ENCODE measurements at regions not wholly inside any gene's neighbourhood (a gene's known extent, or its start where the extent isn't known, plus 50 kb on each side); places are given as distances from the start of the nearest gene placed in this dataset.

DNA sequence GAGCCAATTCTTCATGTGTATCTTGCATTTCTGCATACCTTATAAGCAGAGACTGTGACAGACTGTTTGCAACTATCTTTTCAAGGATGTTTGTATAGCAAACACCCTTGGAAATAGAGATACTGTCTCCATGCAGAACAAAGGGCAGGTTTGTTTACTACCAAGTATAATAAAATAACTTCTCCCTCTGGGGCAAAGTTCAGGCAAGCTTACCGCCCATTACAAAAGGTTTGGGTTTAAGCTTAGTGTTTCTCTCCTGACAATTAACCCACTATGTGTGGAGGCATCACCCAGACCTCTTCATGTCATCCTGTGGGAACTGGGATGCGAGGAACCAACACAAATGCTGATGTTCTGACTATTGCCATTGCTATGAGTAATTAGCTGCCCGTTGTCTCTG lies 479.1 kb upstream of the ZMIZ1 start:
- H3K9me3 ChIP-seq (ENCODE audit: control insufficient read depth, insufficient read depth, low read depth, low read length), result no peaks in the 10 kb centered on the region
- no peak for TF ChIP-seq EZH2 (IDR thresholded peaks at IDR 0.05; ENCODE audit: low read length, missing control alignments)
- TF ChIP-seq, protein P1, sequence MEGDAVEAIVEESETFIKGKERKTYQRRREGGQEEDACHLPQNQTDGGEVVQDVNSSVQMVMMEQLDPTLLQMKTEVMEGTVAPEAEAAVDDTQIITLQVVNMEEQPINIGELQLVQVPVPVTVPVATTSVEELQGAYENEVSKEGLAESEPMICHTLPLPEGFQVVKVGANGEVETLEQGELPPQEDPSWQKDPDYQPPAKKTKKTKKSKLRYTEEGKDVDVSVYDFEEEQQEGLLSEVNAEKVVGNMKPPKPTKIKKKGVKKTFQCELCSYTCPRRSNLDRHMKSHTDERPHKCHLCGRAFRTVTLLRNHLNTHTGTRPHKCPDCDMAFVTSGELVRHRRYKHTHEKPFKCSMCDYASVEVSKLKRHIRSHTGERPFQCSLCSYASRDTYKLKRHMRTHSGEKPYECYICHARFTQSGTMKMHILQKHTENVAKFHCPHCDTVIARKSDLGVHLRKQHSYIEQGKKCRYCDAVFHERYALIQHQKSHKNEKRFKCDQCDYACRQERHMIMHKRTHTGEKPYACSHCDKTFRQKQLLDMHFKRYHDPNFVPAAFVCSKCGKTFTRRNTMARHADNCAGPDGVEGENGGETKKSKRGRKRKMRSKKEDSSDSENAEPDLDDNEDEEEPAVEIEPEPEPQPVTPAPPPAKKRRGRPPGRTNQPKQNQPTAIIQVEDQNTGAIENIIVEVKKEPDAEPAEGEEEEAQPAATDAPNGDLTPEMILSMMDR (conservative IDR thresholded peaks at IDR 0.05 in 1 of 2, IDR thresholded peaks at IDR 0.05 in 1 of 2; ENCODE audit: low read depth in 1 of 2, low read length in 2 of 2), result no peak
- no peak overlapping the region for H2AFZ ChIP-seq (ENCODE audit: low read length)
- peaks cover 3% of the 10 kb centered on the region for H4K20me1 ChIP-seq (ENCODE audit: control insufficient read depth, extremely low read depth, insufficient read depth, low read length)
- no peak for DNase-seq (ENCODE audit: low read depth in 2 of 2)
- no peaks in the 10 kb centered on the region for H3K36me3 ChIP-seq (ENCODE audit: control insufficient read depth, insufficient read depth, low read length)
- H3K27me3 ChIP-seq (ENCODE audit: control insufficient read depth, insufficient read depth, low read length), result peaks cover 3% of the 10 kb centered on the region
- peaks cover 2% of the 10 kb centered on the region for H3K4me1 ChIP-seq (ENCODE audit: control insufficient read depth, extremely low read depth, insufficient read depth, low read length)
- no peak overlapping the region for H3K9ac ChIP-seq (ENCODE audit: insufficient read depth, low read length)
- no peaks in the 10 kb centered on the region for H3K79me2 ChIP-seq (ENCODE audit: control insufficient read depth, insufficient read depth, low read length)
- no peak overlapping the region for H3K4me3 ChIP-seq (replicated peaks in 1 of 4; ENCODE audit: control extremely low read depth in 1 of 4, insufficient read depth in 1 of 4, low read depth in 3 of 4, low read length in 4 of 4)
- no peak overlapping the region for H3K27ac ChIP-seq (ENCODE audit: insufficient read depth, low read length)
- no peak overlapping the region for H3K4me2 ChIP-seq (ENCODE audit: extremely low read depth, insufficient read depth, low read length)

DNA sequence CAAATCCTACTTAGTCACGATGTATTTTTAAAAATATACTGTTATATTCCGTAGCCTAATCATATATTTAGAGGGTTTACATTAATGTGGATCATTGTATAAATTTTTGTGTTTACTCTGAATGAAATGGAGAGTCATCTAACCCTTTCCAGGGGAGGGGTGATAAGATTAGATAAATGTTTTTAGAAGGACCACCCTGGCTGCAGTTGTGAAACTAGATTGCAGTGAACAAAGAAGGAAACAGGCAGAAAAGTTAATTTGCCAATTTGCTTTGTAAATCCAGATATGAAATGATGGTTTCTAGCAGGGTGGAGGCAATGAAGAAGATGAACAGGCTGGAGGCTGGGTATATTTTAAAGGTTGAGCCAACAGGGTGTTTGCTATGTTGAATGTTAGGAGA lies 477.7 kb upstream of the ZMIZ1 start:
- Histone ChIP-seq H3K36me3 (ENCODE audit: control insufficient read depth, insufficient read depth, low read length) (no peaks in the 10 kb centered on the region), H3K9ac (ENCODE audit: insufficient read depth, low read length) (no peak overlapping the region), H3K27ac (ENCODE audit: insufficient read depth, low read length) (no peak overlapping the region), H4K20me1 (ENCODE audit: control insufficient read depth, extremely low read depth, insufficient read depth, low read length) (no peaks in the 10 kb centered on the region), H3K4me1 (ENCODE audit: control insufficient read depth, extremely low read depth, insufficient read depth, low read length) (peaks cover 2% of the 10 kb centered on the region), H3K4me2 (ENCODE audit: extremely low read depth, insufficient read depth, low read length) (no peak overlapping the region), H3K79me2 (ENCODE audit: control insufficient read depth, insufficient read depth, low read length) (no peaks in the 10 kb centered on the region), H3K9me3 (ENCODE audit: control insufficient read depth, insufficient read depth, low read depth, low read length) (no peaks in the 10 kb centered on the region), H3K4me3 (replicated peaks in 1 of 4; ENCODE audit: control extremely low read depth in 1 of 4, insufficient read depth in 1 of 4, low read depth in 3 of 4, low read length in 4 of 4) (no peak overlapping the region), H3K27me3 (ENCODE audit: control insufficient read depth, insufficient read depth, low read length) (peaks cover 3% of the 10 kb centered on the region), H2AFZ (ENCODE audit: low read length) (no peak overlapping the region)
- DNase-seq (ENCODE audit: low read depth in 2 of 2), result no peak
- no peak for TF ChIP-seq EZH2 (IDR thresholded peaks at IDR 0.05; ENCODE audit: low read length, missing control alignments)
- TF ChIP-seq, protein P1 (conservative IDR thresholded peaks at IDR 0.05 in 1 of 2, IDR thresholded peaks at IDR 0.05 in 1 of 2; ENCODE audit: low read depth in 1 of 2, low read length in 2 of 2), result no peak

DNA sequence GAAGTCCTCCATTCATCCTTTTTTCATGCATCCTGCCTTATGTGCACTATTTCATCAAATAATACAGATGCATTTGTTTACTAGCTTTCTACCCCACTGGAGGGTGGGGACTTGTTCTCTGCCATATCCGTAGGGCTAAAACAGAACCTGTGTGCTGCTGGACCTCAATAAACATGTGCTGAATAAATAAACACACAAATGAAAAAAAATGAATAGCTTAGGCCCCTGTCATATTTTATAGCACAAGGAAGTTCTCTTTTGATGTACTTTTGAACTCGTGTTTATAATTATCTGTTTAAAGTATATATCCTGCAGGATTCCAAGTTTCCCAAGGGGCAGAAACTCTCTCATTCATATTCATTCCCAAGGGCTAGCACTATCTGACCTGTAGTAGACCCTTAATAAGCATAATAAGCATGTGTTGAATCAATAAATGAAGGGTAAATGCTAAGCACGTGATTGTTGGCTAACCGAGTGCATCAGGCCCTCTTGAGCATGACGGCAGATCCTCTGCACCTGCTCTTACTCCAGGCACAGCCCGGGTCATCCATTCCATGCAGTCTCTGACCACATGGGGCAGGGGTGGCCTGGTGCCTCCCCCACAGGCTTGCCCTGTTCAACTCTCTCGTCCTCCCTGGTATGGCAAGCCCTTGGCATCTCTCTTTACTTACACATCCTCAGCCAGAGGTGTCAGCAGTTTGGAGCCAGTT lies 474.1 kb upstream of the ZMIZ1 start:
- Histone ChIP-seq H3K4me2 (ENCODE audit: extremely low read depth, insufficient read depth, low read length) (no peak overlapping the region), H3K9ac (ENCODE audit: insufficient read depth, low read length) (no peak overlapping the region), H2AFZ (ENCODE audit: low read length) (no peak overlapping the region), H3K9me3 (ENCODE audit: control insufficient read depth, insufficient read depth, low read depth, low read length) (no peaks in the 10 kb centered on the region), H4K20me1 (ENCODE audit: control insufficient read depth, extremely low read depth, insufficient read depth, low read length) (no peaks in the 10 kb centered on the region), H3K27ac (ENCODE audit: insufficient read depth, low read length) (no peak overlapping the region), H3K4me3 (replicated peaks in 1 of 4; ENCODE audit: control extremely low read depth in 1 of 4, insufficient read depth in 1 of 4, low read depth in 3 of 4, low read length in 4 of 4) (no peak overlapping the region), H3K79me2 (ENCODE audit: control insufficient read depth, insufficient read depth, low read length) (no peaks in the 10 kb centered on the region), H3K27me3 (ENCODE audit: control insufficient read depth, insufficient read depth, low read length) (peaks cover 17% of the 10 kb centered on the region), H3K36me3 (ENCODE audit: control insufficient read depth, insufficient read depth, low read length) (no peaks in the 10 kb centered on the region), H3K4me1 (ENCODE audit: control insufficient read depth, extremely low read depth, insufficient read depth, low read length) (no peaks in the 10 kb centered on the region)
- TF ChIP-seq, protein P1 (conservative IDR thresholded peaks at IDR 0.05 in 1 of 2, IDR thresholded peaks at IDR 0.05 in 1 of 2; ENCODE audit: low read depth in 1 of 2, low read length in 2 of 2), result no peak
- no peak for TF ChIP-seq EZH2 (IDR thresholded peaks at IDR 0.05; ENCODE audit: low read length, missing control alignments)
- DNase-seq (ENCODE audit: low read depth in 2 of 2), result peak in 1 of 2 donors; percentile 15
